GM19467 (cell line): ENCODE measurements at regions not wholly inside any gene's neighbourhood (a gene's known extent, or its start where the extent isn't known, plus 50 kb on each side); places are given as distances from the start of the nearest gene placed in this dataset.
A peak's percentile ranks its signal among the peaks of the same experiment; 100 is the strongest.

ENCODE experiments used
- ATAC-seq: cut with Tn5 transposase; IDR thresholded peaks from one replicate; pipeline ENCODE4 v1.9.1; 2021; ENCODE audit warnings: mild to moderate bottlenecking, moderate library complexity; ENCODE audit not compliant: unreplicated experiment

- ATAC-seq = no peak
These were observed 140.2 kb upstream of the AHR start for GRCh38 chr7:17158261-17158660.

DNA sequence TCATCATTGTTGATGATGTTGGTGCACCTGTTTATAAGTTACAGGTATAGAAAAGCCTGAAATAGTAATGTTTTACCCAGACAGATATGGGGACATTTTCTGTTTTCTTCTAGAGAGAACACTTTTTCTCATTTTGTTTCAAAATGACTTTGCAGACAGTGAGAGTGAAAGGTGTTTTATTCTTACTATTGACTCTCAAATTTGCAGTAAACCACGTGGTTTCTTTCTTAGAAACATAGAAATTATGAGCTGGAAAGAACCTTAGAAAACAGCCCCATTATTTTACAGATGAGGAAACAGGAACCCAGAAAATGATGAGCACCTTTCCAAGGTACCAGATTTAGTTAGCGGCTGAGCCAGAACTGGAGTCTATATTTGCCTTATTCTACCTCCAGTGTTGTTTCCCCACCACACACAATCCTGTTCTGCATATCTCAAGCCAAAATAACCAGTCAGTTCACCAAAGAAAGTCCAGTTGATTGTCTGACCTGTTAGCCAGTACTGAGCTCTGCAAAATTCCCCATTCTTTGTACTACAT lies 138.9 kb upstream of the AHR start:
- ATAC-seq = peak; percentile 90

DNA sequence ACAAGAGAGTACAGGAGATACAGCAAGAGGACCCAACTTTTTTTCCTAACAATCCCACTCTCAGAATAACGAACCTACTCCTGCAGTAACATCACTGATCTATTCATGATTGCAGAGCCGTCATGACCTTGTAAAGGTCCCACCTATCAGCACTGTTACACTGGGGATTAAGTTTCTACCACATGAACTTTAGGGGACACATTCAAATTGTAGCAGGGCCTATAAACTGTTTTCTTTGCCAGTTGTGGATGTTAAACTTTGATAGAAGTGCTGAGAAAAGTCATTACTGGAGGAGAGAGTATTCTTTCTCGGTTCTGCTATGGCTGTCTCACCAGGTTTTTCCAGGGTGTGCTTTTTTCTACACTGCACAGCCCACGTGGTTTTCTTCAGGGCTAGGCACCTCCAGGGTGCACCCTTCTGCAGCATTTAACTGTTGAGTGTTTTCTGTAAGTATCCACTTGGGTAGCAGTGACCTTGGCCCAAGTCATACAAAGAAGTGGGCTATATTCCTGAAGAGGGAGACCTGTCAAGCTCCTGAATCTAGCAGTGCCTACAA lies 131.6 kb upstream of the AHR start:
- ATAC-seq = peak; percentile 87

DNA sequence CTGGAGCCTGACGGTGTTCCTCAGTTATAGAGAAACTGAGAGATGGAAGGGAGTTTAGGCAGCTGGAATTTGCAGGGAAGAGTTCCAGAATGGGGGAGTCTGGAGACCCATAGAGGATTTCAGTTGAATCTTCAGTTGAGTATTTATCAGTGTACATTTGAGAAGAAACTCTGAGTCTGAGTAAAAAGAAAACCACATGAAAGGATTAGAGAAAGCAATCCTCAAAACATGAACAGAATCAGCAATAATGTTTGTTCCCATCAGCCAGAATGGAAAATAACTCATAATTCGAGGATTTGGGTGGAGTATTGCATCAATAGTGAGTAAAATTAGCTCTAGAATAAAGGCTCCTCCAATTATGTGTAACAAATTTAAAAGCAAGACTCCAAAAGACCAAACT lies 130.0 kb upstream of the AHR start:
- no peak for ATAC-seq

DNA sequence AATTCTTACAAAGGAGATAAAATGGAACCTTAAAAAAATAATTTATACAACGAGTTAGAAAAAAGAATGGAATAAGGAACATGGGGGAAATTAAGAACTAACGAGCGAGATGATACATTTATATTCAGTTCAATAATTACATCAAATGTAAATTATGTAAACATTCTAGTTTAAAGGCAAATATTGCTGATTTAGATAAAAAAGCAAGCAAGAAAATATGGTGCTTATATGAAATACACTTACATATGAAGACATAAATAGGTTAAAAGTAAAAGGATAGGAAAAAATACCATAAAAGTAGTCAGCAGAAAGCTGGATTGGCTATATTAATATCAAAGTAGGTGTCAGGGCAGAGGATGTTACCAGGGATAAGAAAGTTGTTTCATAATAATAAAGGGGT lies 127.0 kb upstream of the AHR start:
- ATAC-seq = no peak

- no peak for ATAC-seq
These were observed 122.0 kb upstream of the AHR start for GRCh38 chr7:17176371-17177032.

DNA sequence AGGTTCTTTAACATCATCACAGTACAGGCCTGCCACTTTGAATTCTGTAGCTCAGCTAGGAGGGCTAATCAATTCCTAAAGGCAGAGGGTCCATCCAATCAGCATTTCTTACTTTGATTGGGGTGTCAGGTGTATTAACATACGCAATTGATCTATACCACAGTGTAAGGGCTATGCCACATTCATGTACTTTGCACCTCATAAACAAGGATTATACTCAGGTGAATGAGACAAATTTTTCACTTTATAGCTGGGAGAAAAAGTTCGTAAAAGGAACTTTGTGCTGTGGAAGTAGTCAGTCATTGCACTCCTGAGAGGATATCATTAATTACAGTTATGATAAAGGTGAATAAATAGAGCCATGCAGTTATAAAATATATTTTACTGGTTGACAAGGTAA lies 119.9 kb upstream of the AHR start:
- no peak for ATAC-seq

GRCh38 chr7:17181482-17181881 lies 117.0 kb upstream of the AHR start:
- ATAC-seq = no peak

DNA sequence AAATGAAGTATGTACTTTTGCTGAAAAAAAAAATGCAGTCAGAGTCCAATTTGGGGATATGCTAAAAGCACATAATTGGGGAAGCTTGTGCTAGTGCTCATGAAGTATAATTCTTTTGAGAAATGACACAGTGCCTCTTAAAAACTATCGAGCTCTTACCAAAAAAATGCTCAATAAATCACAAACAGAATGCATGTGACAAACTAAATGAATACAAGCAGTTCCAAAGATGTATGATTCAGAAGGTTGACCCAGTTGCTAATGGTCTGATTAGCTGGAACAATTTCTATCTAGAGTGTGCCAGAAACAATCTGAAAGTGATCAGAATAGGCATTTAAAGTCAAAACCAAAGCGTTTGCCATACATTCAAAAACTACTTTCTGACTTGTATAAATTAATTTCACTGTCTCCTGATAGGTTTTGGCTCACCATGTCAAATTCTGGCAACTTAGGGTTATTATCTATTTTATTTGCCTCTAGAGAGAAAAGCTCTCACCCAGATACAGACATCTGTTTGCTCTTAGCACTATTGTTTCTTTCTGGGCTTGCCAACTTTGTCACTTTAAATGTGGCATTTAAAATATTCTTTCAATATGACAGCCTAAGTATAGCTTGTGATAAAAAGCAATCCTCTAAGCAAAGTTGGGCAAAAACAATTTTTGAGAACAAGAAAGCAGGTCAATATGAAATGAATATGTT lies 114.7 kb upstream of the AHR start:
- ATAC-seq = no peak

DNA sequence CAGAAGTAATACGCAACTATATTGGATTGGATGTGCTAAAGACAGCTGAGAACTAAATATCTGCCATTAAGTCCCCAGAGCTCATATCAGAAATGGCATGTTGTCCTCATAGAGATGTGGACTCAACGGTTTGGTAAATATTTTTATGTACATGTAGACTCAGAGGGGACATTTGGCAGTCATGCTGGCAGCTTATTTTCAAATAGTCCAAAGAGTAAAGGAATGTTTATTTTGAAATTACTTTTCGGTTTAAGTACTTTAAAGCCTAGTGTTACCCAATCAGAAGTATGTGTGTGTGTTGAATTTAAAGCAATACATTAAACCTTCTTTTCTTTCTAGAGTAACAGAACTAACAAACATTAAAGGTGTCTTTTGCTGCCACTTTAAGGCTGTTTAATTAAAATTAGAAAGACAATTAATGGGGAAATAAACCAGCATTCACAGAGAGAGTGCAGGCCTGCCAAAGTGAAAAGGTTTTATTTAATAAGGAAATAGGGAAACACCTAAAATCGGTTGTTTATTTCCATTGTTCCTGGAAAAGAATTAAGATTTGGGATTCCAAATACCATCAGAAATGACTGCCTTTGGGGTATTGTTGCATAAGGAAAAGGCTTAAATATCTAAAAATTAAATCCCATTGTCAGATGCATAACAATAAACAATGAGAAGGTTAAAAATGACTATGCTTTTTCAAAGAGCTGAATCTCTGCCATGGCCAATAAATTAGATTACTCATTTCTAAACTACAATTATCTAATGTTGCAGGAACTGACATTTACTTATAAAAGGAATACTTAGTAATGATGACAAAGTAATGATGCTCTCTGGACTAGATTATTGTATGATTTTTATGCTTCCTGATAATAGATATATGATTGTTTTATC lies 113.4 kb upstream of the AHR start:
- peak; percentile 18 for ATAC-seq

DNA sequence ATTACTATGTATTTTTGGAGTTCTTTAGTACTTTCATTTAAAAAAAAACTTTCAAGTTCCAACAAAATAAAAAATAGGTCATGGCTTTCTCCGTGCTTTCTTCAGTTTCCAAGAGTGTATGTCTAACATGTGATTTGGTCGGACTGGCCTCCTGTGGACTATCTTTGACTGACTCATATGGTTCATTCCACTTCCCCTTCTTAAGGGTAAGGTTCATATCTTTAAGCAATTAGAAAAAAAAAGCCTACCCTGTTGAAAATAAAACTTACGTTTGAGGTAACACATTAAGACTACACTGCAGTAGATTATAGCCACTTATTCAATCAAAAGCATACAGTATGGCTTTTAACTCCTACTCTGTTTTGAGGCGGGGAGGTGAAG lies 112.8 kb upstream of the AHR start:
- peak; percentile 97 for ATAC-seq

- no peak for ATAC-seq
These were observed 111.5 kb upstream of the AHR start for GRCh38 chr7:17186745-17187530.

DNA sequence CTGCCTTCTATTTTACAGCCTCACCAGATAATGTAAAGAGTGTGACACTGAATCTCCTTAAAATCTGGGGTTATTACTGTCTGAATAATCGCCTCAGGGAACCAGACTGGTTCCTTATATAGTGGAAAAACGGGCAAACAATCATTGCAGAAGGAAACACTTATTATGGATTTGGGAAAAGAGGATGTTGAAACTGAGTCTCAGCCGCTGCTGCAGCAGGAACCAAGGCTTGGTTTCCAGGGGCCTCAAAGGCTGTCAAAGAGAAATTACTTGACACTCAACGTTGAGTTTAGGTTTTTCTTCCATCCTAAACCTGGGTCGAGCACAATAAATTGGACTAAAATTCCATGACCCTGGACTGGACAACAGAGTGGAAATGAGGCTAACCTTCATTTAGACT lies 103.8 kb upstream of the AHR start:
- ATAC-seq = no peak

DNA sequence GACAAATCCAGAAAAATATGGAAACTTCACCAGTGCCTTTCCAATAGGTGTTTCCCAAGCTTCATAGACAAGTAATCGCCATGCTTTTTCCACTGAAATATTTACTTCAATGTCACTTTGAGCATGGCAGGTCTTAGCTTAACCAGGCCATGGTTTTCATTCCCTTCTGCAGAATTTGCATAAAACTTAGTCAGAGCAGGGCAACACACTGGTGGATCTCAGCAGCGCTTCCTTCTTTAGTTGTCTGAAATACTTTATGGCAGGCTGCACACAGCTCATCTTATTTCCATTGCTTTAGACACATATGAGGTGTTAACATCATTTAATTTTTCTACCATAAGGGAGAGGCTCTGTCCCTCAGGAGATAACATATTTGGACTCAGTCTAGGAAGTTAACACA lies 102.9 kb upstream of the AHR start:
- peak; percentile 74 for ATAC-seq

DNA sequence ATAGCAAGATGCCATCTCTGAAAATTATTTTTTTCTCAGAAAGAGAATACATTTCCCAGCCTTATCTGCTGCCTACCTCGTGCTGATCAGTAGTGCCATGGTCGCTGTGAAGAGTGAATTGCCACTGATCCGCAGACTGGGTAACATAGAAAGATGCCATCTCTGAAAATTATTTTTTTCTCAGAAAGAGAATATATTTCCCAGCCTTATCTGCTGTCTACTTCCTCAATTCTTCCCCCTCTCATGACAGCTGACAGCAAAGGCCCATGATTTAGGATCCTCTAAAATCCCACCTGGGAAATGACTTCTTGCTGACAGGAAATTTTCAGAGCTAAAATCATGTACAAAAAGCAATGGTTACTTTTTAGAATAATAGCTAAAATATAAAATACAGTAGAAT lies 92.5 kb upstream of the AHR start:
- no peak for ATAC-seq

- ATAC-seq = no peak
These were observed 92.0 kb upstream of the AHR start for GRCh38 chr7:17206349-17206905.

DNA sequence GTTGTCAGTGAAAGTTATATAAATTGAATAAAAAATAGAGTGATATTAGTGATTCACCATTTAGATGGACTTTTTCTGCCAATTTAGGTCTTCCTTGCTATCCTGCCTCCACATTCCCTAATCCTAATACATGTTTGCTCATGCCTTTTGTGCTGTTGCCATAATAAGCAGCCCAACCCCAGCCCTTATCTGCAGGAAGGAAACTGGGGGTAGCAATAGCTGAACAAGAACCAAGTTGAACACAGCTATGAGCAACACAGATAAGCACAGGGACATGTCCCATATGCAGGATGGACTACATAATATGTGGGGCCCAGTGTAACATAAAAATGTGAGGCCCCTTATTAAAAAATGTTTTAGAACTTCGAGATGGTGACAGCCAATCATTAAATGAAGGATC lies 91.2 kb upstream of the AHR start:
- ATAC-seq = no peak

DNA sequence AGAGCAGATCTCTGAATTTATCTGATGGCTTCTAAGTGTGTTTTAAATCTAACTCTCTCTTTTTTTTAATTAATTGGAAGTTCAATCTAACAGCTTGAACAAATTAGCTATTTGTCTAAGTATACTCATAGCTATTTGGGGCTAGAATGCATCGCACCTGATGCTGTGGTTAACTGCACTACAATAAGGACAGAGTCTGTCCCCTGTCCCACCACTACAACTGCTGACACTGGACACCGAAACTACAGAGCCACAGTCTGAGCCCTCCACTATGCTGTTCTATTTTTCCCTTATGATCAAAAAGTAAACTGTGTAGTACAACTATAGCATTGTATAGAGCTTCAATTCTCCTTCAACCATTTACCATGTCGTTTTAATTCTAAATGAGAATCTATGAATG lies 89.4 kb upstream of the AHR start:
- ATAC-seq = no peak

DNA sequence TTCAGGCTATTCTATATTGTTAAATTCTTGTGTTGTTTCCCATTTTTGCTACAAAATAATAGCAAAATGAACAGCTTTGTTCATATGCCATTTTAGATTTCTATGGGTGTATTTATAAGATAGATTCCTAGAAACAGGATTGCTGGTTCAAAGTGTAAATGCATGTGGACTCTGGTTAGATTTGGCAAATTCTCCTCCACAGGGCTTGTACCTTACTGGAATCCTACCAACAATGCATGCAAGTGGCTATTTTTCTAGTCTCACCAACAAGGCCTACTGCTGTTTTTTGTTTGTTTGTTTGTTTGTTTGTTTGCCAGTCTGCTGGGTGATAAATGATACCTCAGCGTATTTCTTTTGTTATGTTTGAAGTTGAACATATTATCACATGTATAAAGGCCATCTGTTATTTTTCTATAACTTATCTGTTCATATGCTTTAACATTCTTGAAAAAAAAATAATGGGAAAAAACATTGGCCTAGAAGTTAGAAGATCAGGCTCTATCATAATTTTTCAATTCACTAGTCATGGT lies 87.1 kb upstream of the AHR start:
- ATAC-seq = no peak

DNA sequence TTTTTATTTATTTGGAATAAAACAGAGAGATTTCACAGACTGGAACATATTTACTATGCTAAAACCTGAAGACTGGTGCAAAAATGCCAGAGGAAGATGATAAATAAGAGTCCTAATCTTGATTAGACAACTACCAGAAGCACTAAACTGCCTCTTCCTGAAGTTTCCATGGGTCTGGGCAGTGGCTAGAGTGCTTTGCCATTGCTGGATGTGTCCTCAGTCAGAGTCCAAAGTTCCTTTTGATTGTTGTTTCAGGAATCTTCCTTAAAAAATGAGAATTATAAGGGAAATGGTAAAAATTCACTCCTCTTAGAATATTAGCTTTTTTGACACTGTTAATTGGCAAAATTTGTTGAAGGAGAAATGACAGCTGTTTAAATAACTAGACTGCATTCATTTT lies 86.3 kb upstream of the AHR start:
- no peak for ATAC-seq
